Ovary (tissue), 7 donors: ENCODE measurements at regions not wholly inside any gene's neighbourhood (a gene's known extent, or its start where the extent isn't known, plus 50 kb on each side); places are given as distances from the start of the nearest gene placed in this dataset.
A peak's percentile ranks its signal among the peaks of the same experiment; 100 is the strongest.

ENCODE experiments used
- DNase-seq, 5 donors: peaks; one replicate each; pipeline ENCODE4 v3.0.0-alpha.2; 2019 to 2020
- H3K27ac ChIP-seq, 2 donors: fragments of 200-600 bp; one replicate each; pipeline versions ENCODE4 v1.5.1 to v1.8.0; 2019 to 2022
- H3K27me3 ChIP-seq: fragments of 200-600 bp; one replicate; pipeline ENCODE4 v1.8.0; 2022
- H3K36me3 ChIP-seq: fragments of 200-600 bp; sonication (generic); one replicate; pipeline ENCODE4 v1.5.1; 2019
- H3K4me1 ChIP-seq: one replicate; pipeline ENCODE4 v1.8.1; 2013; ENCODE audit warnings: mild to moderate bottlenecking, moderate library complexity; ENCODE audit not compliant: insufficient read depth
- H3K4me3 ChIP-seq: fragments of 200-600 bp; sonication (generic); one replicate; pipeline ENCODE4 v1.5.1; 2017
- H3K9me3 ChIP-seq, 2 donors: fragments of 200-600 bp in 1 of 2; sonication (generic) in 1 of 2; one replicate each; pipeline versions ENCODE4 v1.5.1 to v1.8.1; 2013 to 2019; ENCODE audit warnings: mild to moderate bottlenecking in 1 of 2, moderate library complexity in 1 of 2
- CTCF ChIP-seq, 3 donors: fragments of 450-650 bp in 2 of 3; fragments of 200-600 bp in 1 of 3; IDR thresholded peaks; one replicate each; pipeline versions ENCODE4 v1.5.1 to v1.8.0; 2016 to 2022; ENCODE audit warnings: antibody characterized with exemption in 3 of 3, mild to moderate bottlenecking in 1 of 3
- EP300 ChIP-seq: sonication (generic); formaldehyde crosslinking; IDR thresholded peaks from one replicate; pipeline ENCODE4 v1.6.1; 2017; ENCODE audit warnings: antibody characterized with exemption
- POLR2A ChIP-seq: fragments of 450-650 bp; IDR thresholded peaks from one replicate; pipeline ENCODE4 v1.6.1; 2017; ENCODE audit warnings: antibody characterized with exemption, mild to moderate bottlenecking, moderate library complexity
- WGBS, 3 donors: extraction: QIAGEN DNeasy Blood & Tissue Kit in 1 of 3; methylation state at CpG; one replicate each; pipeline versions ENCODE4 v1.1.5 to v1.1.7; 2013 to 2017; 5-methylcytosine and 5-hydroxymethylcytosine counted together
- intact Hi-C, 4 donors: fragments of 100-400 bp; cut with DNase I; formaldehyde crosslinking; loops; one replicate each; pipeline versions ENCODE4 v1.11.0 to v1.15.1; 2022 to 2023
- donor health status: DM: no; HTN: no; CAD: no; lungs with moderate emphysema.
- donor health status: DM: no; HTN: no; CAD: no.
- donor health status: Bipolar disorder and iron deficiency.
- donor health status: DM: no; HTN: no; CAD: no.
- donor health status: DM: yes; HTN: yes; CAD: no.

GRCh38 chrX:82058728-82059127 lies 856.8 kb downstream of the SH3BGRL start:
- no peak for DNase-seq
- intact Hi-C loops, result no loop called here
- TF ChIP-seq POLR2A (no peak), CTCF (IDR thresholded peaks at IDR 0.05) (no peak), EP300 (no peak)
- no peak overlapping the region for H3K27ac ChIP-seq
- H3K27me3 ChIP-seq, result no peaks in the 10 kb centered on the region
- H3K4me3 ChIP-seq, result no peak overlapping the region
- WGBS, 3 donors, result 75 to 83% (median 82%) methylated on average over 4 of the region's 4 CpGs
- no peaks in the 10 kb centered on the region for H3K9me3 ChIP-seq
- H3K4me1 ChIP-seq, result no peaks in the 10 kb centered on the region
- H3K36me3 ChIP-seq, result no peaks in the 10 kb centered on the region

- Histone ChIP-seq H3K27ac (no peak overlapping the region), H3K36me3 (no peaks in the 10 kb centered on the region), H3K4me3 (no peak overlapping the region), H3K27me3 (no peaks in the 10 kb centered on the region), H3K4me1 (no peaks in the 10 kb centered on the region), H3K9me3 (no peaks in the 10 kb centered on the region)
- WGBS, 3 donors, result 80 to 89% (median 81%) methylated on average over 1 of the region's 1 CpG
- TF ChIP-seq CTCF (IDR thresholded peaks at IDR 0.05), result no peak
- TF ChIP-seq POLR2A, result no peak
- no peak for TF ChIP-seq EP300
- intact Hi-C loops, result no loop called here
- DNase-seq, result no peak
These were observed 869.0 kb downstream of the SH3BGRL start for GRCh38 chrX:82070948-82071347.

GRCh38 chrX:82081027-82081426 lies 879.1 kb downstream of the SH3BGRL start:
- intact Hi-C loops, result no loop called here
- Histone ChIP-seq H3K9me3 (peaks cover 0 to 3% of the 10 kb centered on the region in 2 donors), H3K4me3 (no peak overlapping the region), H3K27me3 (no peaks in the 10 kb centered on the region), H3K4me1 (no peaks in the 10 kb centered on the region), H3K27ac (no peak overlapping the region), H3K36me3 (no peaks in the 10 kb centered on the region)
- 4 to 9% (median 6%) methylated on average over 1 of the region's 1 CpG for WGBS, 3 donors
- TF ChIP-seq CTCF (IDR thresholded peaks at IDR 0.05) (no peak), POLR2A (no peak), EP300 (no peak)
- DNase-seq, result no peak

- TF ChIP-seq CTCF (IDR thresholded peaks at IDR 0.05) (no peak), EP300 (no peak), POLR2A (no peak)
- peak in 1 of 5 donors; percentile 20 for DNase-seq
- no peaks in the 10 kb centered on the region for H3K27me3 ChIP-seq
- 11 to 37% (median 21%) methylated on average over 3 of the region's 3 CpGs for WGBS, 3 donors
- intact Hi-C loops, result no loop called here
- no peak overlapping the region for H3K4me3 ChIP-seq
- no peaks in the 10 kb centered on the region for H3K36me3 ChIP-seq
- H3K4me1 ChIP-seq, result no peaks in the 10 kb centered on the region
- peaks cover 0 to 6% of the 10 kb centered on the region in 2 donors for H3K9me3 ChIP-seq
- no peak overlapping the region for H3K27ac ChIP-seq
These were observed 885.8 kb downstream of the SH3BGRL start for GRCh38 chrX:82087699-82088098.

GRCh38 chrX:82092307-82092706 lies 890.4 kb downstream of the SH3BGRL start:
- Histone ChIP-seq H3K36me3 (no peaks in the 10 kb centered on the region), H3K27ac (no peak overlapping the region), H3K4me1 (no peaks in the 10 kb centered on the region), H3K27me3 (no peaks in the 10 kb centered on the region), H3K9me3 (no peaks in the 10 kb centered on the region), H3K4me3 (no peak overlapping the region)
- no peak for TF ChIP-seq CTCF (IDR thresholded peaks at IDR 0.05)
- TF ChIP-seq EP300, result no peak
- no peak for TF ChIP-seq POLR2A
- WGBS, 3 donors, result 87 to 89% (median 88%) methylated on average over 1 of the region's 1 CpG
- no peak for DNase-seq
- intact Hi-C loops, result no loop called here
